ENCODE measurements at regions not wholly inside any gene's neighbourhood (a gene's known extent, or its start where the extent isn't known, plus 50 kb on each side); places are given as distances from the start of the nearest gene placed in this dataset.

GRCh38 chr12:5344131-5344530, 87.8 kb upstream of the NTF3 start:
- DNase-seq (ENCODE audit: low spot score), result no peak
- intact Hi-C loops (cut with DNase I), result no loop called here
- 88% methylated on average over 4 of the region's 4 CpGs for WGBS

GRCh38 chr12:5345534-5345933, 86.4 kb upstream of the NTF3 start:
- intact Hi-C loops (cut with DNase I), result no loop called here
- Histone ChIP-seq H3K9me3 (no peaks in the 10 kb centered on the region), H3K4me1 (replicated peaks) (peaks cover 7% of the 10 kb centered on the region), H3K4me3 (no peak overlapping the region), H3K27ac (no peak overlapping the region), H3K36me3 (no peaks in the 10 kb centered on the region), H3K27me3 (replicated peaks; ENCODE audit: insufficient read depth) (no peaks in the 10 kb centered on the region)
- TF ChIP-seq POLR2AphosphoS5 (IDR thresholded peaks at IDR 0.05), result no peak
- no peak for TF ChIP-seq CTCF (IDR thresholded peaks at IDR 0.05)
- TF ChIP-seq POLR2A (IDR thresholded peaks at IDR 0.05), result no peak
- DNase-seq (ENCODE audit: low spot score), result no peak

More at GRCh38 chr12:5344131-5344530, 87.8 kb upstream of the NTF3 start:
- Histone ChIP-seq H3K27ac (no peak overlapping the region), H3K36me3 (no peaks in the 10 kb centered on the region), H3K4me3 (no peak overlapping the region), H3K4me1 (replicated peaks) (peaks cover 7% of the 10 kb centered on the region), H3K9me3 (no peaks in the 10 kb centered on the region), H3K27me3 (replicated peaks; ENCODE audit: insufficient read depth) (no peaks in the 10 kb centered on the region)
- TF ChIP-seq POLR2A (IDR thresholded peaks at IDR 0.05), result no peak

- no peaks in the 10 kb centered on the region for H3K27me3 ChIP-seq (replicated peaks; ENCODE audit: insufficient read depth)
- H3K4me1 ChIP-seq (replicated peaks), result peaks cover 7% of the 10 kb centered on the region
- intact Hi-C loops (cut with DNase I), result no loop called here
- 38% methylated on average over 3 of the region's 3 CpGs for WGBS
- DNase-seq (ENCODE audit: low spot score), result peak; percentile 35
- no peaks in the 10 kb centered on the region for H3K36me3 ChIP-seq
- peak; percentile 39 for TF ChIP-seq POLR2AphosphoS5 (IDR thresholded peaks at IDR 0.05)
- TF ChIP-seq POLR2A (IDR thresholded peaks at IDR 0.05), result no peak
- H3K4me3 ChIP-seq, result no peak overlapping the region
- peak overlapping the region in 1 of 2 donors; percentile 16 for H3K27ac ChIP-seq
- no peaks in the 10 kb centered on the region for H3K9me3 ChIP-seq
These were observed 83.9 kb upstream of the NTF3 start for GRCh38 chr12:5348057-5348456.

- H3K27me3 ChIP-seq (replicated peaks; ENCODE audit: insufficient read depth), result no peaks in the 10 kb centered on the region
- no peaks in the 10 kb centered on the region for H3K36me3 ChIP-seq
- H3K4me3 ChIP-seq, result no peak overlapping the region
- 26% methylated on average over 4 of the region's 4 CpGs for WGBS
- TF ChIP-seq CTCF (IDR thresholded peaks at IDR 0.05), result no peak
- no peak for TF ChIP-seq POLR2AphosphoS5 (IDR thresholded peaks at IDR 0.05)
- TF ChIP-seq POLR2A (IDR thresholded peaks at IDR 0.05), result no peak
- peaks cover 7% of the 10 kb centered on the region for H3K4me1 ChIP-seq (replicated peaks)
- peak overlapping the region in 1 of 2 donors; percentile 16 for H3K27ac ChIP-seq
- peak; percentile 28 for DNase-seq (ENCODE audit: low spot score)
- intact Hi-C loops (cut with DNase I), result no loop called here
- H3K9me3 ChIP-seq, result no peaks in the 10 kb centered on the region
These were observed 83.4 kb upstream of the NTF3 start for GRCh38 chr12:5348491-5348890.

- no peaks in the 10 kb centered on the region for H3K36me3 ChIP-seq
- no peak for TF ChIP-seq POLR2A (IDR thresholded peaks at IDR 0.05)
- TF ChIP-seq CTCF (IDR thresholded peaks at IDR 0.05), result no peak
- TF ChIP-seq POLR2AphosphoS5 (IDR thresholded peaks at IDR 0.05), result no peak
- no peak for DNase-seq (ENCODE audit: low spot score)
- no peaks in the 10 kb centered on the region for H3K9me3 ChIP-seq
- no peak overlapping the region for H3K4me3 ChIP-seq
- no peaks in the 10 kb centered on the region for H3K27me3 ChIP-seq (replicated peaks; ENCODE audit: insufficient read depth)
- 78% methylated on average over 5 of the region's 5 CpGs for WGBS
- H3K4me1 ChIP-seq (replicated peaks), result no peaks in the 10 kb centered on the region
- no peak overlapping the region for H3K27ac ChIP-seq
- intact Hi-C loops (cut with DNase I), result no loop called here
These were observed 67.7 kb upstream of the NTF3 start for GRCh38 chr12:5364036-5364770.

GRCh38 chr12:5369298-5369697, 62.6 kb upstream of the NTF3 start:
- Histone ChIP-seq H3K4me1 (replicated peaks) (no peaks in the 10 kb centered on the region), H3K36me3 (no peaks in the 10 kb centered on the region), H3K27ac (no peak overlapping the region), H3K9me3 (no peaks in the 10 kb centered on the region), H3K27me3 (replicated peaks; ENCODE audit: insufficient read depth) (no peaks in the 10 kb centered on the region), H3K4me3 (no peak overlapping the region)
- WGBS, result 85% methylated on average over 6 of the region's 6 CpGs
- TF ChIP-seq POLR2A (IDR thresholded peaks at IDR 0.05) (no peak), POLR2AphosphoS5 (IDR thresholded peaks at IDR 0.05) (no peak), CTCF (IDR thresholded peaks at IDR 0.05) (no peak)
- intact Hi-C loops (cut with DNase I), result no loop called here
- DNase-seq (ENCODE audit: low spot score), result no peak
